Inflammatory macrophage treated with lipopolysaccharide for 1 hour (primary cell): ENCODE measurements at regions not wholly inside any gene's neighbourhood (a gene's known extent, or its start where the extent isn't known, plus 50 kb on each side); places are given as distances from the start of the nearest gene placed in this dataset.

Source experiments
- DNase-seq, 2 donors: peaks; one replicate each; pipeline ENCODE4 v3.0.0-alpha.2; 2020 to 2022

DNA sequence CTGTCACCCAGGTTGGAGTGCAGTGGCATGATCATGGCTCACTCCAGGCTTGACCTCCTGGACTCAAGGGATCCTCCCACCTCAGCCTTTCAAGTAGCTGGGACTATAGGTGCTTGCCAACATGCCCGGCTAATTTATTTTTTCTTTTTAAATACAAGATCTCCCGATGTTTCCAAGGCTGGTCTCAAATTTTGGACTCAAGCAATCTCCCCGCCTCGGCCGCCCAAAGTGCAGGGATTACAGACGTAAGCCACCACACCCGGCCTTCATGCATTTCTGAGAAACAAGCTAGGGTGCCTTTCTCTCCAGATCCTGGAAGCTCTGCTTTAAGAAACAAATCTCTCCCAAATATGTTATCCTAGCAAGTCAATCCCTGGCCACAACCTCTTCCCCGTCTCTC lies 234.1 kb downstream of the FBXO15 start:
- DNase-seq: no peak

DNA sequence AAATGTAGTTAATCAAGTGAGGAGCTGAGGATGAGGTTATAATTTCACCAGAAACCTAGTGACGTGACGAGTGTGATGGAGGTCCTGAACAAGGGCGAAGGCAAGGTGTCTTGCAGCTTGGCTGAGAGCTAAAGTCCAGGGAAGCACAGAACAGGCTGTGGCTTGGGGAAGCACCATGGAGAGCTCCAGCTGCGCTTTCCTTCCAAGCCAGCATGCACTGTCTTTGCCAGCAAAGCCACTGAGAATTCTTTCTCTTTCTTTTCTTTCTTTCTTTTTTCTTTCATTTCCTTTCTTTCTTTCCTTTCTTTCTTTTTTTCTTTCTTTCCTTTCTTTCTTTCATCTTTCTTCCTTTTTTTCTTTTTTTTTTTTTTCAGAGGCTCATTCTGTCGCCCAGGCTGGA lies 239.3 kb downstream of the FBXO15 start:
- DNase-seq: no peak

DNA sequence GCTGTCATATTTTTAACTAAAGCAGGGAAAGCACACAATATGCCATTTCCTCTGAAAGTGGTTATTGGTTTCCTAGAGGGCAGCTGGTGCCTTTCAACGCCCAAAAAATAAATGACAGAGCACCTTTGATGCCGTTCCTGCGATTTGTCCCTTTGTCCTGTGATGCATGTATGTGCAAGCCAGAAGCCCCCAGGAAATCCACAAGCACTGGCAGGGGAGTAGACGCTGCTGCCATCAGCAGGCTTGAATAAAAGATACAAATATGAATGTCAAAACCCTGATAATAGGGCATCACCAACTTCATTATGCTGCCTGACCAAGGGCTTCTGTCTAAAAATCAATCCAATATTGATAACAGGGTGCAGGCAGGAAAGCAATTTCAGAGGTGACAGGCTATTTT lies 246.1 kb downstream of the FBXO15 start:
- DNase-seq: no peak

DNA sequence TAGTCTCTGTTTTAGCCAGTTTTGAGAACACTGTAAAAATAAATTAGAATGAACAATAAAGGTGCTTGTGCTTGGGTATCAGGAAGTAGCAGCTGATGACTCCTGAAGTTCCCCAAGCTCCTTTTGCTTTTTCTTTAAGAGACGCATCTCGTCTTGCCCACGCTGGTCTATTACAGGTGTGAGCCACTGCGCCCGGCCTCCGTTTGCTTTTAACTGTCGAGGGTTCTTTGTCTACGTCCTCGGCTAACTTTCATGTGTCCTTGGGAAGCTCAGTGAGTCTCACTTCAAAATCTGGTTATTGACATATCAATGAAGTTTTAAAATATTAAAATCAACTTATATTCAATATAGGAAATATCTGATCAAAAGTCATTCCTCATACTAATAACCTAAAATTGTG lies 246.5 kb downstream of the FBXO15 start:
- DNase-seq: no peak

DNA sequence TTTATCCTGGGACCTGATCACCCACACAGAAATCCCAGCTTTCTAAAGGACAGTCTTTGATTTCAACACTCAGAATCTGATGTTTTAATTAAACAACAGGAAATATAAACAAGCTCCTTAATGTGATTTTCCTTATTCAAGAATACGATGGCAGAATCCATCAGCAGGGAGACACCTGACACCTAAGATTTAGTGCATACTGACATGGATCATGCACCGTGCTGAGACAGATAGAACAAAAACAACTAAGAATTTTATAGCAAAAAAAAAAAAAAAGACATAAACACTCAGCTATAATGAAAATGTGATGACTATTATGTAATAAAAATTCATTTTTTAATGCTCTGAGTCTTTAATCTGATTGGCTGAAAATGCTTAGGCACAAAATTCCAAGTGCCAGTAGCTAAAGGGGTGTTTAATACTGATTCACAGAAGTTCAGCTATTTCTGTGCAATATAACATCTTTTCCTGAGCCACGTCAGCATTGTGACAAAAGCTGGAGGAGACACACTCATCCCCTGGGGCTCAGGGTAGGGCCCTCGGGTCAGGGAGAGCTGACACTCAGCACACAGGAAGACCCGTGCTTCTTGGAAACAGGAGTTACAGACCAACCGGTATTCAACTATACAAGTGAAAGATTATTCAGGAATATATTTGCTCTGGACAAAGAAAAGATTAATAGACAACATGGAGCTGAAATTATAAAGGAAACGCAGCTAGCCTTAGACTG lies 247.4 kb downstream of the FBXO15 start:
- DNase-seq: no peak

DNA sequence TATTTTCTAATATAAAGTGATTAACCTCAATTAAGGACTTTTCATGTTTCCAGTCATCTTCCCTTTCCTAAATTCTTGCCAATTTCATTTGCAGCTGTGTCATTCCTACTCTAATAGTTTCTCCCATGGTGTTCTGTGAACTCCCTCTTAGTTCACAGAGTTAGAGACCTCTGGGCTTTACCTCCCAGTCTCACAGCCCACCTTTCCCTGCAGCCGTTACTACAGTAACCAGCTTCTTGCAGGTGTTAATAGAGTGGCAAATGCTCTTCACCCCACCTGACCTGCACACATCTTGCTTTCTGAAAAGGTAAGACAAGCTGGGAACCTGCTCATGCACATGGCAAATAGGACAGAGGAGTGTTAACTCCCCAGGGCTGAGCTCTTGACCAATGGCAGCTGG lies 250.1 kb downstream of the FBXO15 start:
- DNase-seq: no peak

DNA sequence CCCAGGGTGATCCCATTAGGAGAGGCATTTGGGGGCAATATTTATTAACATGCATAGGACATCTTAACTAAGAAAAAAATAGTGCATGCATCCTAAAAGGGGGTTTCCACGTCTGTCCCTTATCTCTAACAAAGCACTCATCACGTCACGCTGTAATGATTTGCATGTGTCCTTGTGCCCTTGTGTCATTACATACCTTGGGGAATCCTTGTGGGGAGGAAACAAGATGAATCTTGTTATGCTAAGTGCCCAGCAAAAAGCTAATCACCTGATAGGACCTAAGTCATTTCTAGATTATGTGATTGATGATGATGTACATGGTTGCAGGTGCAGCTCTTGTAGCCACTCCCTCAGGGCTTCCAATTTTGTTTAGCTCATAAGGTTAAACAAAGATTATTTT lies 250.9 kb downstream of the FBXO15 start:
- no peak for DNase-seq

DNA sequence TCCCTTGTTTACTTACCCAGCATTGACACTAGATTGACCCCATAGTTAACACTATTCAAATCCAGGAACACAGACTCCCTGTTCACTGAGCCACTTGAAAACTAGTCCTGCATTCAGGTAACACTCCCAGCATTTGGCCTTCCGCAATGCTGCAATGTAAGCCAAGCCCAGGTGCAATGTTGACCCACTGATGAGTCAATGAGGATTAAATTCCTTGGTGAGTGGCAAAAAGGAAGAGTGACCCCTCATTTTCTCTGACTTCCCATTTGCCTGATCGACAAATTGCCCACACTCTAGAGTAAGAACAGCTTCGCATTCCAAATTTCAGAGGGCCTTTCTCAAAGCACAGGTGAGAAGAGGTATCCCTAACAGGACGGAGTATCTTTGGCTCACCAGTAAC lies 251.9 kb downstream of the FBXO15 start:
- DNase-seq: no peak

DNA sequence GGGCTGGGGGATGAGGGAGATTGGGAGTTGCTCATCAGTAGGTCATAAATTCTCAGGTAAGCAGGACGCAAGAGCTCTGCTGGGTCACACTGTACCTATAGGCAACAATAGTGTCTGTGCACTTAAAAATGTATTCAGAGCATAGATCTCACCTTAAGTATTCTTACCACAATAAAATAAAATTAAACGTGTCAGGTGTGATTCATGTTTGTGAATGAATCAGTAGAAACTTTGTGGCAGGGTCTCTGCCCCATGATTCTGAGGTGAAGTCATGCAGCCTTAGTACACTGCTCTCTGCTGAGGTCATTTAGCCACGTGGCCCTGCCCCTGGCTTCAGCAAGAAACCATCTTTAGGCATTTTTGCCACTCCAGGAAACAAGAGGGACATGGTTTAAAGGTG lies 253.8 kb downstream of the FBXO15 start:
- no peak for DNase-seq

DNA sequence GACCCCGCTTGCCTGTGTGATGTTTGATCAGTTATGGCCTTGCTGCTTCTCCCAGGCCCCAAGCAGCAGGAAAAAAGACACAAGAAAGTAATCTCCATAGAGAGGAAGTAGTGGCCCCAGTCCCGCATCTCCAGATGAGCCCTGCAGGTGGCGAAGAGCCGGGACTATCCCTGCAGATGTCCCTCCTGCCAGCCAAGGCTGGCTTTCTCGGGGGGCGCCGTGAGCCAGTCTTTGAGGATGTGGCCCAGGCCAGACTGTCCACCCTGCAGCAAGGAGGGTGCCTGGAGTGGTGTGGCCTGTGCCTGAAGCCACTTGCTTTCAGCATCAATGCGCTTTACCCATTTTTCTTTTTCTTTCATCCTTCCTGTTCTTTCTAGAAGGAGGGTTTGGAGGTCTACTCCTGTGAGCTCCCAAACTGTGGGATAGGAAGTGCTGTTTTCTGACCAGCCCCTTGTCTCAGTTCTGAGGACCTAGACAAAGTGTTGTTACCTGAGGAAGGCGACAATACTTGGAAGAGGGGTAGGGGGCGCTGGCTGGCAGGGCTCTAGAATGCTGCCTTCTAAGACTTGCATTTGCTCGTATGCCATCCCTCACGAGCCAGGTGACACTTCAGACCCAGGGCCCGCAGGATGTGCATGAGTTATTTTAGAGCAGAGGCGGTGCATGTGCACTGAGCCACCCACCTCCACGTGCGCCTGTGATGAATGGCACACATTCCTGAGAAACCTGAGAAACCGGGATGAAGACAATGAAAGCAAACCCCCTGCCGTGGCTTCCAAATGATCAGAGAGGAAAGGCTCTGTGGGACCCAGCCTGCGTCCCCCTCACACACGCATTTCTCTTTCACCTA lies 255.8 kb downstream of the FBXO15 start:
- DNase-seq: no peak

DNA sequence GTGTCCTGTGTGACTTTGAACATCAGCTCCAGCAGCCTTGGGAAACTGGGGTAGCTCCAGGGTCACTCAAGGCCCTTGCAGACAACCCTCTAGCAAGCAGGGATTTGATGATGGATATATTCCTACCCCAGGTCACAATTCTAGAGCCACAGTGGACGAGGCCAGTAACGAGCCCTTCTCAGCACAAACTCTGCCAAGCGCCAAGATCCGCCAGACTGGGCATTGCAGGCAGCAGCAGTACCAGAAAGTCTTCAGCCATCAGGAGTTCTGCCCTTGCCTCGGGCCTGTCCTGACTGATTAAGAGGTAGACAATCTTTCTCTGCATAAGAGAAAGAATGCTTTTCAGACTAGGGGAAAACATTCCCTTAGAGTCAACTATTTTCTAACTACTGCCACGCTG lies 259.1 kb downstream of the FBXO15 start:
- DNase-seq: no peak

DNA sequence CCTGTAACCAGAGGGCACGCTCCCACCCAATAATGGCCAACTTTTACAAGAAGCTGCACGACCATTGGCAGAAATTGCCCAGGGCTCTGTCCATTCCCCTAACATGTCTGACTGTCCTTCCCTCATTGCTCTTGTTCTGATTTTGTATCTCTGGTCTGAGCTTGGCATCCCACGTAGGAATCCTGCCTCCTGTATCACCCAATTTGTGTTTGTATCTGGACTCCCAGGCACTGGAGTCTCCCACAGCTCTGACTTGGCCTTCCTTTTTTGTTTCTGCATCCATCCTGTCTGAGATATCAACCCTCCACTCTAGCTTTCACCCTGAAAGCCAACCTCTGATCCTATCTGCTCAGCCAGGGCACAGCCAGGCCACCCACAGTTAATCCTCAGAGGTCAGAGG lies 259.8 kb downstream of the FBXO15 start:
- DNase-seq: no peak

DNA sequence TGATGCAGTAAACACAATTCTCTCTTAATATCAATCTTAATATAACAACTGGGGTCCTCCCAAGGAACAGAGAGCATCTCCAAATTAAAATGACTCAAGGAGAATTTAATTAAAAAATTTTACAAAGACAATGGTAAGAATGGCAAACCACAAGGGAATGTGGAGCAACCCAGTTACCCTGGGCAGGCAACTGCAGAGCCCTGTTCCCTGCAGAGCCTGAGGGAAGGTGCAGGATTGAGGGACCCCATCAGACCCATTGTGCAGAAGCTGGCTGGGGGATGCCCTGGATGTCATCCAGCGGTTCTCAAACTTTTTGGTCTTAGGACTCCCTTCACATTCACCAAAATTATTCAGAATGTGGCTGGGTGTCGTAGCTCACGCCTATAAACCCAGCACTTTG lies 262.8 kb downstream of the FBXO15 start:
- no peak for DNase-seq

DNA sequence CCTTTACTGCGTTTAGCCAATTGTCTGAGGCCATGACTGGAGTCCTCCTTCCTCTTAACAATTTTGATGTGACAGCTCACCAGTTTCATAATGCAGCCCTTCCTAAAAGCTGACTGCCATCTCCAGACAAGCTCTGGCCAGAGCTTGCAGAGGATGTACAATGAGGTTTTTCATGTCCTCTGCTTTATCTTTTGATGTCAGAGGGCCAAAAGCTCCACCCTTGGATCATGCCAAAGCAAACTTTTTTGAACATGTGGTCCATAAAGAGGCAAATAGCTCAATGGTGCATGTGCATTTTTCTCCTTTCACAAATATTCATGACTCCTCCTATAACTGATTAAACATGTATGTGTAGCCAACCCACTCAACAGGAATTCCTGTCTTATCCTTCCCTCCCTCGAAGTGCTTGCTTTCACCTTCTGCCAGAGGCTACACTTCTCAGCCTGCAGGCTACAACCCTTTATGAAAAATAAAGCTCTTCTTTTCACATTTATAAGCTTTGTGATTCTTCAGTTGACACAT lies 266.2 kb downstream of the FBXO15 start:
- DNase-seq: no peak

DNA sequence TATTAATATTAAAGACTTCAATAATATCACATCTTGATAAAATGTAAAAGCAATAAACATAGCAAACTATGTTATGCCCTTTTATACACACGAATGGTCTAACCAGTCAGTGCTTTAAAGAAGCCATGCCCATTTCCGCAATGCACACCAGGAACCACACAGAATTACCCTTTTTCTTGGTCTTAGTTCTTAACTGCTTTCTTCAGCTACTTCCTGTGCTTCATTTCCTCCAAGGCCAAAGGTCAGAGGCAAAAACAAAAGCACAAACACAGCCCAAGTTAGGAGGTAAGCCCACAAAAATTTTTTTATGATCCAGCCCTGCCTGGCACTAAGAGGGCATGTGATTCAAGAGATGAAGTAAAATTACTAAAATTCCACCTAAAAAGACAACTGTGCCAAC lies 267.2 kb downstream of the FBXO15 start:
- no peak for DNase-seq

DNA sequence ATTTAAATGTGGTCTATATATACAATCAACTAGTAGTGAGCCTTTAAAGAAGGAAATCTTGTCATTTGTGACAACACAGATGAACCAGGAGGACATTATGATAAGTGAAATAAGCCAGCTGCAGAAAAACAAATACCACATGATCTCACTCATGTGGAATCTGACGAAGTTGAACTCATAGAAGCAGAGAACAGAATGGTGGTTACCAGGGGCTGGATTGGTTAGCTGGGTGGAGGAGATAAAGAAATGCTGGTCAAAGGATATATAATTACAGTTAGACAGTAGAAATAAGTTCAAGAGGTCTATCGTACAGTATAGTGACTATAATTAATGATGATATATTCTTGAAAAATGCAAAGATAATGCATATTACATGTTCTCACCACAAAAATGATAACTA lies 267.9 kb downstream of the FBXO15 start:
- DNase-seq: no peak

DNA sequence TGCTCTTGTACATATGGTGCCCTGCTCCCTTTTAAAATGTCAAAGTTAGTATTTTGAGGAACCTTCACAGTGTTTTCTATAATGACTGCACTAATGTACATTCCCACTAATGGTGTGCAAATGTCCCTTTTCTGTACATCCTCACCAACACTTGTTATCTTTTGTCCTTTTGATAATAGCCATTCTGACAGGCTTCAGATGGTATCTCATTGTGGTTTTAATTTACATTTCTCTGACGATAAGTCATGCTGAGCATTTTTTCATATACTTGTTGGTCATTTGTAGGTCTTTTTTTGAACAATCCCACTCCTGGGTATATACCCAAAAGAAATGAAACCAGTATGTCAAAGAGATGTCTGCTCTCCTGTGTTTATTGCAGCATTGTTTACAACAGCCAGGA lies 268.3 kb downstream of the FBXO15 start:
- no peak for DNase-seq

DNA sequence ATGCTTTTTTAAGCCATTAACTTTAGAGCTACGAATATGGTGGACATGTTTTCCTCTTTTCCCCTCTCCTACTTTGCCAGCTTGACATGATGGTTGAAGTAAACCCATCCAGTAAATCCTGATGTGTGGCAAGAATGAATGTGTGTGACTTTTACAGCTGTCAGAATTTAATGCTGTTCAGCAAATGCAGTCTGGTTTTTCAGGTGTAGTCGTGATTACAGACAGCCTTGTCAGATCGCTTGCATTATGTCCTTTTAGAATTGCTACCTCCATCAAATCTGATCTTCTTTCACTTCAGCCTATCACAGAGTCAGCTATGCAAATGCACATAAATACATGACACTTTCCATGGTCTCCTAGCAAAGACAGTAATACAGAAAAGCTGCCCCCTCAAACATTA lies 278.5 kb downstream of the FBXO15 start:
- no peak for DNase-seq

DNA sequence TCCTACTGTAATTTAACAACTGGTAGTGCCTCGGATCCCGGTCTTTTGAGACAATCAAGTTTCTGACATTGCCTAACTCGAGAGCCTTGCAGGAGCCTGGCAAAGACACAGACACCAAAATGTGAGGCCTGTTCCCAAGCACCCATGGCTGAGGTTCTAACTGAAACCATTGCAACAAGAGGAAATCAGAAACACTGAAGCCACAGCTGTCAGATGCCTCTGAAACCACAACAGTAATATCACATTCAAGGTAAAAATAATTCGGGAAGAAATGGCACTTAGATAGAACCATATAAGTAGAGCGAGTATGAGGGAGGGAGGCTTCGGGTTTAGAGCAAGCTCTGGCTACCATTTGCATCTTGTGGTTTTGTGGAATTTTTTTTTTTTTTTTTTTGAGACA lies 285.9 kb downstream of the FBXO15 start:
- DNase-seq: no peak

DNA sequence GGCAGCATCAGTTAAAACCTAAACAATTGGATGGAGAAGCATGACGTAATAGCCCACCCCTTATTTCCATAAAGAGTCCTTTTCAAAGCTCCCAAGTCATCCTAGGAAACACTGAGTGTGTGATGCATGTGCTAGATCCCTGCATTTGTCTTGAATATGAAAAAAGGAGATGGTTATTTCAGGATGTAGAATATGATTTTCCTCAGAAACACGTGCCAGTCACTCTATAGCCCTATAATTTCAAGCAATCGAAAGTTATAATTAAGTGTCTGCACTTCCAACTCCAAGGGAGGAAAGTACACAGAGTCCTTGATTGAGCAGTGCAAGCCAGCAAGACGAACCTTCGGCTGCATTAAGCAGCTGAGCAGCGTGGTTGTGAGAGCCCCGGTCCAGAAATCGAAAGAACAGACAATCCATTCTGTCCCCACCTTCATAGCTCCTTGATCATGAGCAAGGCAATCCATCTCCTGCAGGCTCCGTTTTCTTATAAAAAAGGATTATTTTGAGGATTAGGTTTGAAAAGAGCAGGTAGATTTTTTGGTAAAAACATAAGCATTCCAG lies 287.7 kb downstream of the FBXO15 start:
- no peak for DNase-seq

DNA sequence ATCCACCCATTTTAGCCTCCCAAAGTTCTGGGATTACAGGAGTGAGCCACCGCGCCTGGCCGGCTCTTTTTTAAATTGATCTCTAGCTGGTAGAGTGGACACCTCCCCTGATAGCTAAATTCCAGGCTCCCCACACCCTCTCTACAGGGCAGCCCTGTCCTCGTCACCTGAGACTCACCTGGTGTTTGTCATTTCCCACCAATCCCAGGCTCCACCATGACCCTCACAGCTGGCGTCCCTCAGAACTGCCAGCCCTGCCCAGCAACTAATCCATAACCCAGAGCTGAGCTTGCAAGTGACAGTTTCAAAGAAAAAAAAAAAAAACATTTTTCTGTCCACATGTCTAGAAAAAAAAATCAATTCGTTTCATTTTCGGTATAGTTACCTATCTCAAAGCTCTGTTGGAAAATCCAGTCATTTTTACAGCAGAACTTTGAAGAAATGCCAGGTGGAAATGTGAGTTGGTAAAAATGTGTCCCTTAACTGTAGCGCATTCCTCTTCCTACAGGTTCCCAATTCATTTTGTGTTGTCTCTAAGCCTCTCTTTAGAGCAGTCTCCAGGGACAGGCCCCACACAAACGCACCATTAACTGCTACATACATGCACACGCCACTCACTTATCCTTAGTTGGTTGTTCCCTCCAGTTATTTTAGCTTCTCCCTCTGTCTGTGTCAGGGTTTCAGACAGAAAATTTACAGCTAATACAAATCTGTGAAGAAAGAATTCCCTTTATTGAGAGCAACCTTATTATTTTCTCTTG lies 294.7 kb downstream of the FBXO15 start:
- DNase-seq: no peak

DNA sequence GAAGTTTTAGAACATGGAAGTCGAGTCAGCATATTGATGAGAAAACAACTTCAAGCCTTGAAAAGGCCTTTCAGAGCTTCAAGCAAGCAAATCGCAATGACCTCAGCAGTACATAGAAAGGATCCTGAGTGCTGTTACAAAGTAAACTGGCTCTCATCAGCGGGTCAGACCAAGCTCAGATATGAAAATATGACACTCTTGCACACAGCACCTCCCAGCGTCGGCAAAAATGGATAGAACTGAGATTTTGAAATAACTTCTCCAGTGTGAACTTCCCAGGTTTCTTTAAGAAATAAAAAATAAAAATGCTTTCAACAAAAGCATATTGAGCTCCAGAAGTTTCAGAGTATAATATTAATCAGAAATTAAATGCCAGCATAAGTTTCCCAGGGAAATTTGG lies 296.9 kb downstream of the FBXO15 start:
- DNase-seq: no peak

DNA sequence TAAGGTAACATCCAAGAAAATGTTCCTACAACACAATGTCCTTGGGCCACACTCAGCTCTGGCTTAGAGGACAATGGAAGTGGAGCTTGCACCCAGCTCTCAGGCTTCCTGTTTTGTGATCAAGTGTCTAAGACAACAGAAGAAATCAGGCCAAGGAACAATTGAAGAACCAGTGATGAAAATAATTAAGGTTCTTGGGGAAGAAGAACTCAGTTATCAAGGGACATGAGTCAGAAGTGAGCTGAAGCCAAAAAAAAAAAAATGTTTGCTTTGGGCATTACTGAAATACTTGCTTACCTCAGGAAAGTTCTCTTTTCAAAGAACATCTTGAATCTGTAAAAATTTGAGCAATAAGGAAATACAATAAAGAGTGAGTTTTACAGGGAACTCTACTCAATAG lies 299.0 kb downstream of the FBXO15 start:
- DNase-seq: no peak
